HTR-8/SVneo (cell line): ENCODE measurements at regions not wholly inside any gene's neighbourhood (a gene's known extent, or its start where the extent isn't known, plus 50 kb on each side); places are given as distances from the start of the nearest gene placed in this dataset.

Experiments used
- DNase-seq: peaks from one replicate; pipeline ENCODE4 v3.0.0; 2011; ENCODE audit warnings: low spot score, mixed read lengths; ENCODE audit not compliant: insufficient read length
- FAIRE-seq: peaks from 2 replicates; lab custom pipeline; 2011; peaks lifted over from hg19 to GRCh38; lab: Jason Lieb, UNC

GRCh38 chr3:42037318-42037945 lies 53.7 kb upstream of the TRAK1 start:
- FAIRE-seq (no peak), DNase-seq (no peak)

GRCh38 chr3:42036483-42036823 lies 54.7 kb upstream of the TRAK1 start:
- FAIRE-seq (no peak), DNase-seq (peak; percentile 69)

DNA sequence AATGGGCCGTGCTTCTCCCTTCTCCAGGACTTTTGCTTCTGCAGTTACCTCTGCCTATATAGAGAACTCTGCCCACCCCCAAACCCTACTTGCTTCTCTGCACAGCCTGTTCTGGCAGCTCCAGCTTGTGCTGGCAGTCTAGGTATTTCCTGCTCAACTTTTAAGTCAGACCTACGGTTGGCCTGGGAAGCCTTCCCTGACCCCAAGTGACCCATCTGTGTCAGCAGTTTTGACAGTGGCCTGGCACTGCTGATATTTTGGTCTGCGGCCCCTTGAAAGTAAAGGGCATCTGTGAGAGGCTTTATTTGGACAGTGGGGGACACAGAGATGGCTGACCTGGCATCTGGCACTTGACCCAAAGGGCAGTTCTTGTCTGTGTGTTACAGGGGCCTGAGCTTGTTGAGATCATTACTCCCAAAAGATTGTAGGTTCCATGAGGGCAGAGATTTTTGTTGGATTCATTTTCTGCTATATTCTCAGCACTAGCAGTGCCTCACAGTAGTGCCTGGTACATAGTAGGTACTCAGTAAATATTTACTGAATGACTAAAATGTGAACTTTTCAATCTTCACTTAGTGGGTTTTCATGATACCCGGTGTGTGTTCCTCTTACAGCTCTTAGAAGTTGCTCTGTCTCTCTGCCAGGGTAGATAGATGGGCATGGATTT lies 55.2 kb upstream of the TRAK1 start:
- no peak for DNase-seq
- no peak for FAIRE-seq

- FAIRE-seq = no peak
These were observed 56.1 kb upstream of the TRAK1 start for GRCh38 chr3:42035007-42035406.

DNA sequence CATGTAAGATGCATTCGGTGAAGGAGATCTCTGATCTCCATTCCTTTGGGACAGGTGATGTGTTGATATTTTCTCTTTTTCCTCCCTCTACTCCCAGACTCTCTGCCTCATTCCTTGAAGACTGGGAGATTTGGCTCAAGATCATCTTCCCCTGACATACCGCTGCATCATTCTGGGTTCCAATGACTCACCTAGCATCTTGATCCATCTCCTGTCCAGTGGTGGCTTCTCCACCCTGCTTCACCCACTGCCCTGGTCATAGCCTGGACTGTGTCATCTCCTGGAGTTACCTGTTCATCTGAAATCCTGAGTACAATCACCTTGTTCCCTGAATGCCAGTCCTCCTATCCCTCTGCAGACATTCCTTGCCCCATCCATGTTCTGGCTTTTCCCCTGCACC lies 57.4 kb upstream of the TRAK1 start:
- FAIRE-seq = no peak
- no peak for DNase-seq

More at GRCh38 chr3:42035007-42035406, 56.1 kb upstream of the TRAK1 start:
- no peak for DNase-seq

DNA sequence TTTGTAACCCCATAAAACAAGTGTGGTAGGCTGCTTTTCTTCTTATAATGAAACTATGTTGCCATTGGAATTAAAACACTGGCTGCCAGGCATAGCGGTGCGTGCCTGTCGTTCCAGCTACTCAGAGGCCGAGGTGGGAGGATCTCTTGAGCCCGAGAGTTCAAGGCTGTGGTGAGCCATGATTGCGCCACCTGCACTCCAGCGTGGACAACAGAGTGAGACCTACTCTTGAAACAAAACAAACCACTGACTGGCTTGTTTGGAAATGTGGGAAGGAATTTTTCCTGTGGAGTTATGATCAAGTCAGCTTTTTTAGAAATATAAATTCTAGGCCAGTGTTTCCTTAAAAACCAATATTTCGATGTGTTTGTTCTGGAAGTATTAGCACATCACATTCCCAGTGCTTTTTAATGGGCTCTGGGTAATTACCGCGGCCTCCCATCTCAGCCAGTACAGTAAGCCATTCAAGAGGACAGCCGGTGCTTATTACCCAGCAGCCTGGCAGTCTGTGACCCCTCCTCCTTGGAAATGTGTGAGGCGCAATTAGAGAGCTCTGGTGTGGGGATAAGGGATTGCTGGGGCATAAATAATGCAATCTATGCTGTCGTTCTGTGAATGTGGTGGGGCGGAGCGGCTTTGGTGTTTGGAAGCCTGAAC lies 58.3 kb upstream of the TRAK1 start:
- FAIRE-seq (peak; percentile 79), DNase-seq (no peak)

GRCh38 chr3:42031808-42032480 lies 59.2 kb upstream of the TRAK1 start:
- DNase-seq = no peak
- FAIRE-seq = no peak

DNA sequence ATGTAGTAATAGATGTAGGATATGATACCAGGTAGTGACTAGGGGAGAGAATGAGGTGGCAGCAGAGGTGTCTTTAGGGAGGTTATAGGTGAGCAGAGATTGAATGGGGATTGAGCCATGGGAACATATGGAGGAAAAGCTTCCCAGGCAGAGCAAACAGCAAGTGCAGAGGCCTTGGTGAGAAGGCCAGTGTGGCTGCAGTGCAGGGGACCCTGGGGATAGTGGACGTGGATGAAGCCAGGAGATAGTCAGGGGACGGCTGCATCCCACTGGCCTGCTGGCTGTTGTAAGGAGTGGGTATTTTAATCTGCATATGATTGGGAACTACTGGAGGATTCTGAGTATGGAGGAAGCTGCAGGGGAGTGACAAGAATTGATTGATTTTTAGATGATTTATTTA lies 62.7 kb upstream of the TRAK1 start:
- DNase-seq = no peak
- FAIRE-seq = no peak

- DNase-seq = no peak
- FAIRE-seq = no peak
These were observed 63.6 kb upstream of the TRAK1 start for GRCh38 chr3:42027571-42027970.

- FAIRE-seq (no peak), DNase-seq (peak; percentile 74)
These were observed 63.7 kb upstream of the ULK4 start for GRCh38 chr3:42025370-42026138.

DNA sequence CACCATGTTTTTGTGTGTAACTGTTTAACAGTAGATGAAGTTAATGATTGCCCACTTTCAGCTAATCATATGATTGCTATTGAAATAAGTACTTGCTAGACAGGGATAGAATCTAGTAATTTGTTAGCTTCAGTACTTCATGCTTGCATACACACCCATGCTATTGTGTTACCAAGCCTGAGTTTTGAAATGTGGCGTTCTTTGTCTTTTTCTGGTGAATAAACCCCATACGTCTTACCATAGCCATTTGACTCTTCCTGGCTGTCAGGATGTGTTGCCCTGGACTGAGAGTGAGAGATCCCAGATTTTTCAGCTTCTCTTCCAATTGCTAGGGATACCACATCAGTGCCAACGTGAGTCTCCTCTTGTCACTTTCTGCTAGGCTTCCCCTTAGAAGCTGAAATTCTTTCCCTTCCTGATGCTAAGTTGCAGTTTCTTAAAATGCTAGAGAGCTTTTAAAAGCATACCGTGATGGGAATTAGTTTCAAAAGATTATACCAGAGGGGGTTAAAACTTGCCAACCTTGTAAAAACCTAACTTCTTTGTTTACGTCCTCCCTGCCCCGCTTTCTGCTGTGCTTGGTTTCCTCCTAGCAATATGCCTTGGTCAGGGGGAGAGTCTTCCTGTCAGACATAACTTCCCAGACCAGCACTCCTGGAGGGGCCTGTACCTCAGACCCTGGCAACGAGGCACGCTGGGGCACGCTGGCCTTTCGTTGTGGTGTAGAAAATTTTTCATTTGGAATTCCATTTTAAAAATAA lies 62.9 kb upstream of the ULK4 start:
- DNase-seq (no peak), FAIRE-seq (no peak)

- FAIRE-seq (no peak), DNase-seq (no peak)
These were observed 61.5 kb upstream of the ULK4 start for GRCh38 chr3:42023380-42023779.

GRCh38 chr3:42022355-42022754 lies 60.5 kb upstream of the ULK4 start:
- no peak for FAIRE-seq
- no peak for DNase-seq

- FAIRE-seq (peak; percentile 26), DNase-seq (no peak)
These were observed 58.9 kb upstream of the ULK4 start for GRCh38 chr3:42020684-42021307.

GRCh38 chr3:42019953-42020260 lies 58.0 kb upstream of the ULK4 start:
- FAIRE-seq = no peak

GRCh38 chr3:42019144-42019952 lies 57.4 kb upstream of the ULK4 start:
- FAIRE-seq (no peak), DNase-seq (no peak)

More at GRCh38 chr3:42019953-42020260, 58.0 kb upstream of the ULK4 start:
- no peak for DNase-seq

GRCh38 chr3:42014921-42015533 lies 53.1 kb upstream of the ULK4 start:
- FAIRE-seq = no peak

GRCh38 chr3:42014458-42014920 lies 52.6 kb upstream of the ULK4 start:
- FAIRE-seq (no peak), DNase-seq (no peak)

More at GRCh38 chr3:42014921-42015533, 53.1 kb upstream of the ULK4 start:
- no peak for DNase-seq
